OCI-LY1 (cell line): ENCODE measurements at regions not wholly inside any gene's neighbourhood (a gene's known extent, or its start where the extent isn't known, plus 50 kb on each side); places are given as distances from the start of the nearest gene placed in this dataset.

ENCODE experiments used
- CTCF ChIP-seq: fragments of 200-600 bp; sonication (generic), shearing (Covaris generic); IDR thresholded peaks from 2 replicates; pipeline ENCODE4 v1.5.1; 2017; ENCODE audit warnings: mild to moderate bottlenecking, antibody characterized with exemption, low read length, moderate library complexity, mixed read lengths
- EZH2 ChIP-seq: fragments of 200-600 bp; sonication (generic), shearing (Covaris generic); IDR thresholded peaks from 2 replicates; pipeline ENCODE4 v1.8.0; 2017; ENCODE audit warnings: borderline replicate concordance, mixed run types, mild to moderate bottlenecking, antibody characterized with exemption, low read length, moderate library complexity, mixed read lengths

- TF ChIP-seq CTCF = no peak
- TF ChIP-seq EZH2 = no peak
These were observed 118.3 kb downstream of the MTHFS start for GRCh38 chr15:79778378-79778990.
